ENCODE measurements at regions not wholly inside any gene's neighbourhood (a gene's known extent, or its start where the extent isn't known, plus 50 kb on each side); places are given as distances from the start of the nearest gene placed in this dataset.

DNA sequence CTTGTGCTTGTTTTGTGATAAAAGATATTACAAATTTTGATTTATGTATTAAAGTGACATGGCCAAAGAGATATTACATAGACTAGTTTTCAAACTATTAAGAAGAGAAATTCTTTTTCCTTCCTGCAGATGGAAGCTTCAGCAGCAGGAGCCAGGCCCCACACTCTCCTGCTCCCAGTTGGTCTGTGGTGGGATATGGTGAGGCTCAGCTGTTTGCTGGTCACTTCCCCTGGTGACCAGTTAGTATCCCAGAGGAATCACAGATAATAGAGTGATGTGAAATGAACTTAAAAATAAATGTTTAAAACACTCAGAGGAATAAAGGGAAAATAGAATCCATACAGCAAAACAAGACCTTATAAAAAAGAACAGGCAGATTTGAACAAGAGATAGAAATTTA, 154.7 kb downstream of the KTN1 start:
- FAIRE-seq (no peak), DNase-seq (ENCODE audit: low spot score) (no peak)

DNA sequence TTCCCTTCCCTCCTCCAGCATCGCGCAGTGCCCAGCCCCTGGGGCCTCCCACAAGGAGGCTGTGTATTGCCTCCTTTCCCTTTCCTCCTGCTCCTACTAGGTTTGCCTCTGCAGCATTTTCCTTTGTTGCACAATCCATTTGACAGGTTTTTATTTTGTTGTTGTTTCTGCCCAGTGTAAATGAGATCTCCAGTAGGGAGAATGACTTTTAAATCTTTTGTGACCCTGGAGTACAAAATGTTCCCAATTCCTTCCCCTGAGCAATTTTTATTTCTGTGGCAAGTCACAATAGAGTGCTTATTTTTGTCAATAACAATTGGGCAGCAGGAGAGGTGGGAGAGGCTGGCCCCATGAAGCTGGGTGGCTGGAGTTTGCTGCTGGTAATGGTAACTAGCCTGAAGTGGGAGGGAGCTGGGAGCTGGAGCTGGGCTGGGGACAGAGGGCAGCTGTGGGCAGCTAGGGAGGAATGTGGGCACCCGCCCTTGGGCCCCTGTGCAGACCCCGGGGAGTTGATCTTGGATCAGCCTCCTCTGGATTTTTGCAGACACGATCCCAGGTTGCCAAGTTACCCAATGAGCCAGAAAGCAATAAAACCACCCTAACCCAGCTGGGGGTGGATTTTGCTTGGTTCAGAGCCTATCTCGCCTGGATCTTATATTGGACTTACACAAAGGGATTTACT, 160.1 kb downstream of the KTN1 start:
- FAIRE-seq (no peak), DNase-seq (ENCODE audit: low spot score) (no peak)

DNA sequence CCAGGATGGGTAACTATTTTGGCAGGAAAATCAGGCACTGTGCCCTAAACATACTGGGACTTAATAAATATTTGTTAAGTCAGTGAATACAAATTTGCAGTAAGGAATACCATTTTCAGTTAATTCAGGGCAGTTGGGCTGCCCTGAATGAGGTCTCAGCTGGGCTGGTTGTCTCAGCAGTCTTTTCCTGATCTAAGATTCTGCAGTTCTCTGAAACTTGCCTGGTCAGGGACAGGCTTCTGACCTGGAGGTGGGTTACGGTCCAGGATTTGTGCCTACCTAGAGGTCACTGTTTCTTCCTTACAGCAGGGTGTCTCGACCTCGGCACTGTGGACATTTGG, 160.6 kb downstream of the KTN1 start:
- no peak for DNase-seq (ENCODE audit: low spot score)
- no peak for FAIRE-seq

DNA sequence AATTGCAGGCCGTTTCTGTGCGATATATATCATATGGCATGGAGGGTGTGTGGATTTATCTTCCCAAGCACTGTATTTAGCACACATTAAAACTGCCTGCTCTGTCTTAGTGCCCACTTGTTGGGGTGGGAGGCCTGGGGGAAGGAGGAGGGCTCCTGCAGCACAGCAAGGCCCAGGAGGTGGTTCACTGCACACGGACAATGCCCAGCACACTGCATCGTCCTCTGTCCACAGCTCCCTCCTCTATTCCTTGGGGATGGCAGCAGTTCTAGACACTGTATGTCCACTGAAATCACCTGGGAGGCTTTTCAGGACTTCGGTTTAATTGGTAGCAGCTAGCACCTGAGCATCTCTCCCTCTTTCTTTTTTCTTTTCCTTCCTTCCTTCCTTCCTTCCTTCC, 161.2 kb downstream of the KTN1 start:
- no peak for DNase-seq (ENCODE audit: low spot score)
- no peak for FAIRE-seq

DNA sequence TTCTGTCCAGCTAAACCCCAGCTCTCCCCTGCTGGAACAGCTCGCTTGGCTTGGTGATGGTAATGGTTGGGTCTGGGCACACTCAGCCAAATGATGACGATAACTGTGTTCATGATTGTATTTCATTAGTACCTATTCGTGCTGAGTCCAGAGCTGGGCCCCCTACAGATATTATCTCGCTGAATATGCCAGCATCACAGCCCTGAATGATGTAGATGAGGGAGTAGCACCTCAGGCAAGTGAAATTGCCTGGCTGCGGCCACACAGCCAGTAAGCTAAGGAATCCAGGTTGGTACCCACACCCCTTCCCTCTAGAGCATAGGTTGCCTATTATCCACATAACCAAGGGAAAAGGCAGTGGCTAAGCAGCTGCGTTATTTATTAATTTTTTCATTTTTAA, 163.5 kb downstream of the KTN1 start:
- DNase-seq (ENCODE audit: low spot score): no peak
- FAIRE-seq: no peak

DNA sequence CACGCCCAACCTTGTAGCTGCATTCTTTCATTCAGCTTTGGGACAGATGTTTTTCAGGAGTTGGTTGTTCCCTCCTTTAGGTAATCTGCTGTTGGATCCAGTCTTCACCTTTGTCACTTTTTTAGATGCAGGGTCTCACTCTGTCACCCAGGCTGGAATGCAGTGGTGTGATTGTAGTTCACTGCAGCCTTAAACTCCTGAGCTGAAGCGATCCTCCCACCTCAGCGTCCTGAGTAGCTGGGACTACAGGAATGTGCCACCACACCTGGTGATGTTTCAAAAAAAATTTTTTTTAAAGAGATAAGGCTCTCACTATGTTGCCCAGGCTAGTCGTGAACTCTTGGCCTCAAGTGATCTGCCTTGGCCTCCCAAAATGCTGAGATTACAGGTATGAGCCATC, 164.3 kb downstream of the KTN1 start:
- FAIRE-seq: no peak
- DNase-seq (ENCODE audit: low spot score): no peak

DNA sequence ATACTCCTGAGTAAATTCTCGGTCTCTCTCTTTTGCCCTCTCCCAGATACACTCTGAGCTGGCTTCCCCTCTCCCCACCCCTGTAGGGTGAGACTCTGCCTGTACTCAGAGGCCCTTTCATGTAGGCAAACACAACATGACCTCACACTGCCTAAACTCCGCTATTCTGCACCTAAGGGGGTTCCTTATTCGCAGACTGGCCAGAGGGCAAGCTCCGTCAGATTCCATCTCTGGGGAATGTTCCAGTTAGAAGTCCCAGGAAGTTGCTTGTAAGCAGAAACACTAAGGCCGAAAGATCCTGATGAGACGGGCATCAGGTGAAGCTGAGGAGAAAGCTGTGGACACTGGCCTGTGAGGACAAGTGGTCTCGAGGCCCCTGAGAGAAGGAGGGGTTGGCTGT, 165.9 kb downstream of the KTN1 start:
- FAIRE-seq (no peak), DNase-seq (ENCODE audit: low spot score) (no peak)

DNA sequence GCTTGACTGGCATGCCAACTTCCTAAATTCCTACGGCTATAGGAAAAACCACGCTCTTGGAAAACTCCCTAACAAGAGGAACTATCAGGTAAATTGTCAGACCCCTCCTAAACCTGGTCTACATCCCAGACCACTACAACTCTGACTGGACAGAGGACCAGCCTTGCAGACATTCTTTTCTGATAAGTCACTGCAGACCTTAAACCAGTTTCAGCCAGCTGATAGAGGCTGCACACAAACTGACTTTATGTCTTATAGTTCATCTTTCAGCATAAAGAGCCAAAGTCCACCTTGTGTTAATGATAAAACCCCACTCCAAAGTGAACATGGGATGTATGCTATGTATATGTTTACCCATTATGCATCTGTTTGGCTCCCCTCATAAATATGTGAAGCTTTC, 166.6 kb downstream of the KTN1 start:
- DNase-seq (ENCODE audit: low spot score) (no peak), FAIRE-seq (no peak)

DNA sequence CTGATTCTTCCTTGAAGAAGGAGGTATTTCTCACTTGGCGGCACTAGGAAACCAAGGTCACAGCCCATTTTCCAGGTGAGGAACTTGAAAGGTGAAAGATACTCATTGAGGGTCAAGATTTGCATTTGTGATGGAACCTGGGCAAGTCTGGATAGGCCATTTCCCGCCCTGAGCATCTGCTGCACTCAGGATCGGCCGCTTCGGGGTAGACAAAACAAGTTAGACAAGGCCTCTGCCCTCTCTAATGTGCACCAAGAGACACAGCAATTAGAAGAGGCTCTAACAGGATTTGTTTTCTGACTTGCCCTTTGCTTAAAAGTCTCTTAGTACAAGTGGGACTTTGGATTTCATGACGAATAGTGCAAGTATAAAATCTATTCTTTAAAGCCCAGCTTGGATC, 167.2 kb downstream of the KTN1 start:
- FAIRE-seq (no peak), DNase-seq (ENCODE audit: low spot score) (no peak)

DNA sequence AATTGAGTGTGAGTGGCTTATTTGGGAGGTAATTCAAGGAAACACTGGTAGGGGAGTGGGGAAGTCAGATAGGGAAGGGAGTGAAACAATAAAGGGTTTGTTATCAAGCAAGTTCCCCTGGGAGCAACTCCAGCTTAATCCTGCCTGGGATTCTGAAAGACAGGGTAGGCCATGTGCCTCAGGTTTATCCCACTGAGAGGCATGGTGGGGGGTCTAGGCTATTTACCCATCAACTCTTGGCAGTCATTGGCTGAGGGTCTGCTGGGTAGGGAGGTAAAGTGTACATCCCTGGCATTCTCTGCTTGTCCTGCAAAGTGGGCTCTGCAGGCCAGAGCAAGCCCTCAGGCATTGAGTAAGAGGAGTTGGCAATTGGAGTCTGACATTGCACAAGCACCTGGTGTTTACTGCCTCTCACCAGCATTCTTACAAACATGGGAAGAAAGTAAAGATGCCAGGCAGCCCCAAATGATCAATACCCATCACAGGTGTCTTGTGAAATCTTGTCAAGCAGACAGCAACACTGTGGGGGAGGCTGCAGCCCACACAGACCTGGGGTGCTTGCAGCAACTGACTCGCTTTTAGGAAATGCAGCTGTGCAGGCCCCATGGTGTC, 169.3 kb downstream of the KTN1 start:
- DNase-seq (ENCODE audit: low spot score) (no peak), FAIRE-seq (no peak)

DNA sequence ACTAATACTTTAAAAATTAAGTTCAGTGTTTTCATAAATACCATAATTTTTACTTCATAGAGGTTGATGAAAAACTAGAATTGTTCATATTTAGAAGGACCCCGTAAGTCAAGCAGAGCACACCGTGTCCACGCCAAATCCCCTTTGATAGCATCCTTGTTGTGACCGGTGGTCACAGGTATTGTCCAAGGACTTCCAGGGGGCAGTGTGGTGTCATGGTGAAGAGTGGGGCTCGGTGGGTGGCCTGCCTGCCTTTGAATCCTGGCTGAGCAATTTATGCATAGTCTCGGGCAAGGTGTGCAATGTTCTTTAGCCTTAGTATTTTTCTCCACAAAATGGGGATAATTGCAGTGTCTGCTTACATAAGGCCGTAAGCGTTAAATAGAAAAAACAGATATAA, 169.9 kb downstream of the KTN1 start:
- FAIRE-seq (no peak), DNase-seq (ENCODE audit: low spot score) (no peak)

DNA sequence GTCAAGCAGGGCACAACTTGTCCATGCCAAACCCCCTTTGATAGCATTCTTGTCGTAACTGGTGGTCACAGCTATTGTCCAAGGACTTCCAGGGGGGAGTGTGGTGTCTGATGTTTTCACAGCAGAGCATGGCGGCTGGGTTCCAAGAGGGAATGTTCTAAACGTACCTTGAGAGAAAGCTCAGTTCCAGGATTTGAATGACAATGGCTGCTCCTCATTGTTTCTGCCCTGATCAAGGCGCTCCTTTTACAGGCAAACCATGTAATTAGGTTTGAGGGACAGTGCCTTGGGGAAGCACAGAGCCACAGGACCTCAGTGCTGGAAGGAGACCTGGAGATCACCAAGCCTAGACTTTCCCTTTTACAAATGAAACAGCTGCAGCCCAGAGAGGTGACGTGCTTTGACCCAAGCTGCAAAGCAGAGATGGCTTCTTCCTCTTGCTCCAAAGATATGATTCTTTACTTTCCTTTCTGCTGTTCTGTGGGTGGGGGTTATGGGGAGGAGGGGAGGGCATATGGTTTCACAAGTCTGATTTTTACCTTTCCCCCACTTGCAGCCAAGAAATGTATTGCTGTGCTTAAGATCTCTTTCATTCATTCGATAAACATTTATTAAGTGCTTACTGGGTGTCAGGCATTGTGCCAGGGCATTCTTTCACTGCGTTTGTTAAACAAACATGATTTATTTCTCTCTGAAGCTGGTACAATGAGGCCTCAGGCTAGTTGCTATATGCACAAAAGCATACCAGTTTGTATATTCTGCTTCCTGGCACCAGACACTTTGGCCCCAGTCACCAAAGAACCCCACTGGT, 172.8 kb downstream of the KTN1 start:
- FAIRE-seq (no peak), DNase-seq (ENCODE audit: low spot score) (no peak)

DNA sequence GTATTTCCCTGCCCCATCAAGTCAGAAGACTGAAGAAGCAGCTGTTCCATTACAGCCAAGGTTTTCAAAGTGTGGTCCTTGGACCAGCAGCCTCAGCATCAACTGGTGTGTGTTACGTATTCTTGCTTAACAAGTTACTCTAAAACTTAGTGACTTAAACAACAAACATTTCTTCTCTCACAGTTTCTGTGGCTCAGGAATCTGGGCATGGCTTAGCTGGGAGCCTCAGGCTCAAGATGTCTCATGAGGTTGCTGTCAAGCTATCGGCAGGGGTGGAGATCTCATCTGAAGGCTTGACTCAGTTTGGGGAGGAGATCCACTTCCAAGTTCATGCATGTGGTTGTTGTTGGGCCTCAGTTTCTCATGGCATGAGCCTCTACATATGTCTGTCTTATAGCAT, 174.5 kb downstream of the KTN1 start:
- DNase-seq (ENCODE audit: low spot score) (no peak), FAIRE-seq (no peak)

DNA sequence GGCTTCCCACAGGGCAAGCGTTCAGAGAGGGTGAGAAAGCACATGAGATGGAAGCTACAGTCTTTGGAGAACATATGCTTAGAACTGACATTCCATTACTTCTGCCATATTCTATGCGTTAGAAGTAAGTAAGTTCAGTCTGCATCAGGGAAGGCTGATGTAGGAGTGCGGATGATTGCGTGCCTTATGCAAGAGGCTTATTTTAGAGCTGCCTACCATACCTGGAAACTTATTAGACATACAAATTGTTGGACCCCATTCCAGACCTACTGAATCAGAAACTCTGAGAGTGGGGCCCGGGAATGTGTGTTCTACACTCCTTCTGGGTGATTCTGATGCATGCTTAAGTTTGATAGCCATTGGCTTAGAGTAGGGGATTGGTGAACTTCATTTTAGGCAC, 174.9 kb downstream of the KTN1 start:
- DNase-seq (ENCODE audit: low spot score) (no peak), FAIRE-seq (no peak)

DNA sequence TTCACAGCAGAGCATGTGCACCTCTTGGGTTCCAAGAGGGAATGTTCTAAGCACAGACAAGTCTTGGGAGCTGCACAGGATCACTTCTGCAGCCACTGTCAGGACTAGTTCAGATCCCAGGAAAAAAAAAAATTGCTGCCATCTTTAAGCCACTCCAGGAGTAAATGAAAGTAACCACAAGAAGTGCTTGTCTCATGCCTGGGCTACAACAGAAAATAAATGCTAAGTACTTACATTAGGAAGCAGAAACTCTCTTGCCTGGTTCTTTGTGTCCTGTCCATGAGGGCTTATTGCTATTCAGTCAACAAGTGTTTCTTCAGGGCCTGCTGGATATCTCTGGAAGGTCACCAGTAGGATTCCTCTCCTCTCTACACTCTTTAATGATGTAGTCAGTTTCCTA, 176.1 kb downstream of the KTN1 start:
- DNase-seq (ENCODE audit: low spot score) (no peak), FAIRE-seq (no peak)

DNA sequence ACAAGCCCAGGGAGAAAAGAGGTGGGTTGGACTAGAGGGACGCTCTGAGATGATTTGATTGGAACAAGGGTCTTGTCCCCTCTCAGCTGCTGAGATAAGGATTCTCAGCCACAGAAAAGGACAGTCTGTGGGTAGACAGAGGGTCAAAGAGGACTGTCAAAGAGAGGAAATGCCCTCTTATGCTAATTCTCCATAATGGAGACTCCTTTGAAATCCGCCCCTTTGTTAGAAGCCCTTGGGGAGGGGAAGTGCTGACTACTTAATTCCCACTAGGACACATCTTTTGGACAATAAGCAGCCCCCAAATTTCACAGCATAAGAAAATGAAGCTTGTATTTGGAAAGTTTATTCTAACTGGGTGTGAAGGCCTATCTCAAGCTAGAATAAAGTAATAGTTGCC, 176.6 kb downstream of the KTN1 start:
- FAIRE-seq (no peak), DNase-seq (ENCODE audit: low spot score) (no peak)

DNA sequence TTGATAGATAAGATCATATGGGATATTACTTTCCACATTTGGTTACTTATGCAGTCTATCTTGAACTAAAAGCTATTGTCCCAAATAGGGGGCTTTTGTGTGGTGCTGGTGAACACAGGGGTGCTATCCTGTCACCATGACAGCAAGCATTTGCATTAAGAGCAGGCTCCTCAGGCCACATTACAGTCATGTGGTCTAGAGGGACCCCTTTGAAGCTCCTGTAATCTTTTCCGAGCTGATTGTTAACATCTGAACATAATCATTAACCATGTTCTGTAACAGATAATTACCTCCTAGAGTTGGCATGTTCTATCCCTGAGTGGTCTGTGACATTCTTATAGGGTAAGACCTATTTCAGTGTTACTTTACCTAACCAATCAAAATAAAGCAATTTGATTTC, 178.8 kb downstream of the KTN1 start:
- no peak for FAIRE-seq
- DNase-seq (ENCODE audit: low spot score): no peak

DNA sequence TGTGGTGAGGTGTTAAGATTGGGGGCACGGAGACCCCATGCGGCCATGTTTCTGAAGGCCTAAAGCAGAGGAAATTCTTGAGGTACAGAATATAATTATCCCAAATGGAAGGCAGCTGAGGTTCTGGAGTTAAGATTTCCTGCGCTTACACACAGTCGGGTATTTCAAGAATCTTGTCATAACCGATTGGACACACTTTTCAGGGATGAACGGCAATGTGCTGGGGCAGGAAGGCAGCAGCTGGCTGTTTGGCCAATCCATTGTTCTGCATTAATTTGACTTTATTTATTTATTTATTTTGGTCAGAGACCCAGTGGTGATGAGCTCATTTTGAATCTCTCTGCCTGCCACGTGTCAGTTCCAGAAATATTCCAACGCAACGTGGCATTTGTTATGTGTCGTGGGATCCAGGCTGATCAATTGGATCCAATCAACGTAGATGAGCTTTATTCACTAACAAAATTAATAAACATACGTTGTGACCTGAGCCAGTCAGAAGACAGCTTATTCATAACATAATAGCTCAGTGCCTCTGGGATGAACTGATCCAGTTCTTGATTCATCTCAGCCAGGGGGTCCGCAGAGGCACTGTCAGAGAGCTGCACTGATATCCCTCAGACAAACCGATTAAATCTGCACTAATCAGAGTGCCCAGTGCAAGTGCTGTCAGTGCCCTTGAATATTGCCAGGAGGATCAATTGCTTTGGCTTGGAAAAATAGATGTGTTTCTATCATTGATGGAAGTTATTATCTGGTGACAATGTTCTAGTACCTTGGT, 181.0 kb downstream of the KTN1 start:
- DNase-seq (ENCODE audit: low spot score): no peak
- no peak for FAIRE-seq

DNA sequence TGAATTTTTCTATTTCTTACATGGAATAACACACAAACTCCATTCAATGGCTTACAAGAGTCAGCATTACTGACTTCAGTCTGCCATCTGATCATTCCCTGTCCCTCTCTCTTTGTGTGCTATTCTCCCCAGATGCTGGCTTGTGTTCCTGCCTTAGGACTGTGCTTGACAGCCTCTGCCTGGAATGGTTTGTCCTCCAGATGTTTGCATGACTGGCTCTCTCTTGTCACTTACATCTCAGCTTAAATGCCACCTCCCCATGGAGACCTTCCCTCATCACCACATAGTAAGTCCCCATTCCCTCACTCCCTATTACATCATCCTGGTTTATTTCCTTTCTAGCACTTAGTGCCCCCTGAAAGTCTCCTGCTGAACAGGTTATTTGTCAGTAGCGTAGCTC, 181.6 kb downstream of the KTN1 start:
- FAIRE-seq: no peak
- no peak for DNase-seq (ENCODE audit: low spot score)

DNA sequence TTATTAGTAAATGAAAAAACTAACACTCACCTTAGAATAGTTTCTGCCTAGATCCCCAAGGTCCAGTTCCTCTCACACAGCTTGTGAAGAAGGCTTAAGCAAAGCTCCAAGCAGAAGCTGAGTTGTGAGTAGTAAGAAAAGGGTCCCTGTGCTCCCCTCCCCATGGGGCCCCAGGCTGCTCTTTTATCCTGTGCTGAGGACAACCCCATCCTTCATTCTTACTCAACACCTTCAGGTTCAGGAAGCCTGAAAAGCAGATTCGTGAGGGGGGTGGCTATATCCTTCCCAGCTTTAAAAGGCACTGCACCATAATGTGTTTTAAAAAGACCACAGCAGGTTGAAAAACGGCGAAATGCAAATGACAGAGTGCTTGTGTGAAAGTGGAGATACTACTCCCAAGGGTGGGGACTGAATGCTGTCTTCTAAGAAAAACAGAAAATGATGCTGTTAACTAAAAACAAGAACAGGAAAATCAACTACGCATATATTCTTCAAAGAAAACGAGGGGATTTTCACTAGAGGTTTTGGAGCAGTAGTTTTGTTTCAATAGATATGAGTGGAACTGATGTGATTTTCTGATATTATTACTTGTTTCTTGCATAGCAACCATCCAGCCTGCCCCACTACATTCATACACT, 182.7 kb downstream of the KTN1 start:
- no peak for FAIRE-seq
- no peak for DNase-seq (ENCODE audit: low spot score)

DNA sequence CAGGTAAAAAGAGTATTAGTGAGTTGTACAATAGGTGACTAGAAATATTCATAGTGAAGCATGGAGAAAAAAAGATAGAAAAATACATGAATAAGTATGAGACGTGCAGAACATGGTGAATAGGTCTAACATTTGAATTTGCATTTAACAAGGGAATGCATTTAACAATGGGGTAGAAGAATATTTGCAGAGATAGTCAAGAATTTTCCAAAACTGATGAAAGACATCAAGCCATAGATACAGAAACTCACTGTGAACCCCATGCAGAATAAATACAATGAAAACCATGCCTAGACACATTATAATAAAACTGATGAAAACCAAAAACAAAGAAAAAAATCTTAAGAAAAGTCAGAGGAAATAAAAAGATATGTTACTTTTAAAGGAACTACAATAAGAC, 184.8 kb downstream of the KTN1 start:
- no peak for FAIRE-seq

DNA sequence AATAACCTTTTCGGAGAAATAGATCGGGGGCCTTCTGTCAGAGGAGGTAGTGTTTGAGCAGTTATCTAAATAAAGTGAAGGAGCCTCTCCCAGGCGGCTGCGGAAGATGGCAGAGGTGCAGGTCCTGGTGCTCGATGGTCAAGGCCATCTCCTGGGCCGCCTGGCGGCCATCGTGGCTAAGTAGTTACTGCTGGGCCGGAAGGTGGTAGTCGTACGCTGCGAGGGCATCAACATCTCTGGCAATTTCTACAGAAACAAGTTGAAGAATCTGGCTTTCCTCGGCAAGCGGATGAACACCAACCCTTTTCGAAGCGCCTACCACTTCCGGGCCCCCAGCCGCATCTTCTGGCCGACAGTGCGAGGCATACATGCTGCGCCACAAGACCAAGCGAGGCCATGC, 186.1 kb downstream of the KTN1 start:
- DNase-seq (ENCODE audit: low spot score) (no peak), FAIRE-seq (no peak)

More for the DNA sequence above, 184.8 kb downstream of the KTN1 start:
- DNase-seq (ENCODE audit: low spot score): no peak
